H1 (cell line): ENCODE measurements at regions not wholly inside any gene's neighbourhood (a gene's known extent, or its start where the extent isn't known, plus 50 kb on each side); places are given as distances from the start of the nearest gene placed in this dataset.

Experiments used
- CTCF ChIA-PET: fragments of 300-600 bp; sonication (Branson Sonifier 250); formaldehyde crosslinking; loops from one replicate; lab custom pipeline; 2021; ENCODE audit not compliant: partially characterized antibody; lab: Charles Lee
- POLR2A ChIA-PET: fragments of 300-600 bp; sonication (Branson Sonifier 250); formaldehyde crosslinking; loops from one replicate; lab custom pipeline; 2021; ENCODE audit warnings: inconsistent platforms; ENCODE audit not compliant: partially characterized antibody; lab: Charles Lee
- DNase-seq, 2 experiments: peaks; one replicate each; pipeline versions ENCODE4 v3.0.0 to v3.0.0-alpha.2; 2010 to 2022; ENCODE audit warnings: low spot score in 2 of 2, low read depth in 1 of 2, mixed read lengths in 1 of 2
- FAIRE-seq: peaks from 2 replicates; lab custom pipeline; 2011; peaks lifted over from hg19 to GRCh38; lab: Jason Lieb, UNC
- H2AFZ ChIP-seq: 2 replicates; pipeline ENCODE4 v1.8.1; 2012; ENCODE audit warnings: low read length, inconsistent platforms
- H2AK5ac ChIP-seq: 2 replicates; pipeline ENCODE4 v1.6.1; 2013; ENCODE audit warnings: low read depth, low read length
- H2BK120ac ChIP-seq: replicated peaks from 2 replicates; pipeline ENCODE3; 2013; ENCODE audit warnings: low read depth, low read length, inconsistent platforms
- H2BK12ac ChIP-seq: 2 replicates; pipeline ENCODE4 v1.6.1; 2013; ENCODE audit warnings: low read depth, low read length
- H2BK15ac ChIP-seq: 2 replicates; pipeline ENCODE4 v1.6.1; 2013; ENCODE audit warnings: low read length
- H2BK20ac ChIP-seq: 2 replicates; pipeline ENCODE4 v1.6.1; 2013; ENCODE audit warnings: low read length
- H2BK5ac ChIP-seq: 2 replicates; pipeline ENCODE4 v1.6.1; 2013; ENCODE audit warnings: low read depth, low read length
- H3K14ac ChIP-seq: 2 replicates; pipeline ENCODE4 v1.6.1; 2013; ENCODE audit warnings: inconsistent platforms; ENCODE audit not compliant: insufficient read length
- H3K18ac ChIP-seq: 2 replicates; pipeline ENCODE4 v1.6.1; 2013; ENCODE audit warnings: low read length; ENCODE audit errors: extremely low read depth
- H3K23ac ChIP-seq: 2 replicates; pipeline ENCODE4 v1.6.1; 2013; ENCODE audit warnings: inconsistent platforms; ENCODE audit not compliant: insufficient read length
- H3K23me2 ChIP-seq: 2 replicates; pipeline ENCODE4 v1.6.1; 2013; ENCODE audit warnings: low read depth, low read length
- H3K27ac ChIP-seq: 2 replicates; pipeline ENCODE4 v1.6.1; 2011; ENCODE audit warnings: low read depth, low read length, inconsistent platforms
- H3K27me3 ChIP-seq, 4 experiments: replicated peaks in 1 of 4; 1 replicate in 1 of 4; 2 replicates in 3 of 4; pipeline versions ENCODE4 v1.6.1 to v1.8.1; 2011 to 2013; ENCODE audit warnings: low read length in 3 of 4, mild to moderate bottlenecking in 3 of 4, inconsistent platforms in 2 of 4, mixed read lengths in 2 of 4, moderate library complexity in 1 of 4; ENCODE audit not compliant: control insufficient read depth in 3 of 4, insufficient read depth in 3 of 4; ENCODE audit errors: extremely low read depth in 1 of 4
- H3K36me3 ChIP-seq, 4 experiments: 2 replicates each; pipeline versions ENCODE4 v1.6.1 to v1.8.1; 2011 to 2013; ENCODE audit warnings: mild to moderate bottlenecking in 4 of 4, low read length in 3 of 4, moderate library complexity in 2 of 4, control low read depth in 1 of 4, inconsistent platforms in 1 of 4; ENCODE audit not compliant: insufficient read depth in 4 of 4, control insufficient read depth in 2 of 4
- H3K4ac ChIP-seq: replicated peaks from 2 replicates; pipeline ENCODE3; 2013; ENCODE audit warnings: low read length, low read depth, mixed read lengths, inconsistent platforms; ENCODE audit not compliant: insufficient read length
- H3K4me1 ChIP-seq, 4 experiments: replicated peaks in 1 of 4; 1 replicate in 1 of 4; 2 replicates in 3 of 4; pipeline versions ENCODE4 v1.6.1 to v1.8.1; 2011 to 2013; ENCODE audit warnings: low read length in 3 of 4, inconsistent platforms in 2 of 4, mixed read lengths in 1 of 4; ENCODE audit not compliant: insufficient read depth in 4 of 4, control insufficient read depth in 3 of 4
- H3K4me2 ChIP-seq, 2 experiments: 2 replicates each; pipeline versions ENCODE4 v1.6.1 to v1.8.1; 2011 to 2013; ENCODE audit warnings: low read depth in 2 of 2, low read length in 2 of 2, control low read depth in 1 of 2, inconsistent platforms in 1 of 2, mild to moderate bottlenecking in 1 of 2; ENCODE audit not compliant: insufficient read depth in 1 of 2
- H3K4me3 ChIP-seq, 4 experiments: fragments of 200-600, 300-600 bp in 1 of 4; sonication (generic), shearing (Covaris generic), sonication (Bioruptor Twin) in 1 of 4; 2 replicates each; pipeline versions ENCODE4 v1.5.1 to v1.8.1; 2011 to 2016; ENCODE audit warnings: low read length in 4 of 4, low read depth in 3 of 4, control low read depth in 2 of 4, inconsistent platforms in 2 of 4, mild to moderate bottlenecking in 2 of 4, mixed read lengths in 1 of 4, moderate library complexity in 1 of 4; ENCODE audit not compliant: insufficient read depth in 2 of 4; ENCODE audit errors: extremely low read depth in 1 of 4
- H3K56ac ChIP-seq: replicated peaks from 2 replicates; pipeline ENCODE3; 2013; ENCODE audit warnings: low read depth, mild to moderate bottlenecking, mixed read lengths, low read length, inconsistent platforms; ENCODE audit not compliant: insufficient read length
- H3K79me1 ChIP-seq: 2 replicates; pipeline ENCODE4 v1.6.1; 2013; ENCODE audit warnings: low read depth, low read length, control low read depth
- H3K79me2 ChIP-seq, 2 experiments: 2 replicates each; pipeline versions ENCODE4 v1.6.1 to v1.8.1; 2012 to 2013; ENCODE audit warnings: low read length in 2 of 2, mild to moderate bottlenecking in 2 of 2, inconsistent platforms in 1 of 2; ENCODE audit not compliant: insufficient read depth in 2 of 2, control insufficient read depth in 1 of 2
- H3K9ac ChIP-seq, 4 experiments: replicated peaks in 1 of 4; 1 replicate in 1 of 4; 2 replicates in 3 of 4; pipeline versions ENCODE4 v1.6.1 to v1.8.1; 2011 to 2013; ENCODE audit warnings: low read depth in 3 of 4, low read length in 3 of 4, control low read depth in 2 of 4, mild to moderate bottlenecking in 2 of 4, moderate library complexity in 2 of 4, inconsistent platforms in 1 of 4; ENCODE audit errors: extremely low read depth in 1 of 4
- H3K9me3 ChIP-seq, 2 experiments: 2 replicates each; pipeline versions ENCODE4 v1.6.1 to v1.8.1; 2012 to 2013; ENCODE audit warnings: mild to moderate bottlenecking in 2 of 2, moderate library complexity in 2 of 2, control low read depth in 1 of 2, inconsistent platforms in 1 of 2, low read depth in 1 of 2, low read length in 1 of 2, mixed read lengths in 1 of 2; ENCODE audit not compliant: insufficient read depth in 2 of 2
- H4K20me1 ChIP-seq, 2 experiments: replicated peaks in 1 of 2; 2 replicates each; pipeline versions ENCODE3 to v1.8.1; 2011 to 2013; ENCODE audit warnings: inconsistent platforms in 2 of 2, low read length in 2 of 2, mild to moderate bottlenecking in 1 of 2; ENCODE audit not compliant: insufficient read depth in 2 of 2, control insufficient read depth in 1 of 2
- H4K5ac ChIP-seq: 2 replicates; pipeline ENCODE4 v1.6.1; 2013; ENCODE audit warnings: low read length, low read depth, mixed read lengths, inconsistent platforms; ENCODE audit not compliant: insufficient read length
- H4K8ac ChIP-seq: 2 replicates; pipeline ENCODE4 v1.8.0; 2013; ENCODE audit warnings: mild to moderate bottlenecking, moderate library complexity, low read length, inconsistent platforms; ENCODE audit not compliant: insufficient read depth; ENCODE audit errors: extremely low read depth
- H4K91ac ChIP-seq: replicated peaks from 2 replicates; pipeline ENCODE3; 2013; ENCODE audit warnings: low read length, mixed read lengths, inconsistent platforms; ENCODE audit not compliant: insufficient read length
- CBX8 ChIP-seq: fragments of 300-800, 300-1000 bp; sonication (generic); IDR thresholded peaks from 2 replicates; pipeline ENCODE4 v1.7.1; 2016; ENCODE audit warnings: low read depth, low read length, borderline replicate concordance
- GTF2F1 ChIP-seq: IDR thresholded peaks from 2 replicates; pipeline ENCODE4 v1.6.1; 2012; ENCODE audit warnings: low read depth, low read length, improper control_type of control experiment, borderline replicate concordance
- KDM5A ChIP-seq: fragments of 200-600 bp; IDR thresholded peaks from 2 replicates; pipeline ENCODE4 v1.7.1; 2012; ENCODE audit warnings: mild to moderate bottlenecking, low read length, inconsistent platforms, mixed read lengths
- RXRA ChIP-seq: IDR thresholded peaks from 2 replicates; pipeline ENCODE4 v1.6.1; 2011; ENCODE audit warnings: low read depth, mild to moderate bottlenecking, low read length, moderate library complexity; ENCODE audit not compliant: insufficient read depth
- SIN3A ChIP-seq, 2 experiments: IDR thresholded peaks in 1 of 2; conservative IDR thresholded peaks in 1 of 2; 2 replicates each; pipeline ENCODE4 v1.6.1; 2011 to 2012; ENCODE audit warnings: low read length in 2 of 2, improper control_type of control experiment in 1 of 2, low read depth in 1 of 2, mild to moderate bottlenecking in 1 of 2
- WGBS, 2 experiments: shearing (Covaris generic) in 1 of 2; methylation state at CpG; one replicate each; pipeline versions ENCODE4 v1.1.6 to v1.1.7; 2013 to 2015; ENCODE audit warnings: low lambda C conversion rate in 2 of 2, mixed read lengths in 2 of 2, inconsistent platforms in 1 of 2, low coverage in 1 of 2, missing lambda C conversion rate in 1 of 2; ENCODE audit not compliant: insufficient replicate concordance in 2 of 2, insufficient coverage in 1 of 2, insufficient read length in 1 of 2; ENCODE audit errors: extremely low coverage in 1 of 2, missing lambda C conversion rate in 1 of 2; 5-methylcytosine and 5-hydroxymethylcytosine counted together
- TF ChIP-seq, protein P1 (sequence below): IDR thresholded peaks from 2 replicates; pipeline ENCODE4 v1.6.1; 2012; ENCODE audit warnings: inconsistent platforms
- TF ChIP-seq, protein P2 (sequence below): IDR thresholded peaks from 2 replicates; pipeline ENCODE4 v1.6.1; 2012; ENCODE audit warnings: inconsistent platforms
- TF ChIP-seq, protein P3 (sequence below): IDR thresholded peaks from 2 replicates; pipeline ENCODE4 v1.6.1; 2012; ENCODE audit warnings: low read length, inconsistent platforms

GRCh38 chr22:48952256-48953102 is 875.2 kb downstream of the BRD1 start:
- no peak overlapping the region for H2BK12ac ChIP-seq
- 0 out of 7 replicates have a peak, but pooled peaks cover 0 to 3% (median 0%) of the 10 kb centered on the region in 4 experiments for H3K27me3 ChIP-seq
- no peak overlapping the region for H4K91ac ChIP-seq
- WGBS, 2 experiments: 89% methylated on average over 17 of the region's 19 CpGs; no CpG with 5 or more reads in 1 of the 2 experiments
- no peak overlapping the region for H3K4me2 ChIP-seq
- H3K4me3 ChIP-seq: no peak overlapping the region
- no peak overlapping the region for H3K4ac ChIP-seq
- no peak overlapping the region for H4K5ac ChIP-seq
- peaks cover 14% of the 10 kb centered on the region; the same call in 1 of the 2 replicates for H3K23me2 ChIP-seq
- peak in 1 of 2 experiments; percentile 29 for DNase-seq
- no peak overlapping the region for H3K23ac ChIP-seq
- H3K4me1 ChIP-seq: no peaks in the 10 kb centered on the region; a peak in 1 of 7 replicates
- H4K20me1 ChIP-seq: peaks cover 0 to 8% of the 10 kb centered on the region in 2 experiments
- CTCF ChIA-PET: interaction anchor here (0.9 to 3.1 kb wide), 9 partner anchors 8 to 353 kb away, joined by 3 to 14 read pairs (median 4); no protein-coding TSS in a partner anchor
- no peak overlapping the region for H3K56ac ChIP-seq
- POLR2A ChIA-PET: no interaction called here
- no peak overlapping the region for H3K9ac ChIP-seq
- no peak overlapping the region for H2AFZ ChIP-seq
- no peak overlapping the region for H2AK5ac ChIP-seq
- H2BK15ac ChIP-seq: no peak overlapping the region
- H3K27ac ChIP-seq: no peak overlapping the region
- no peaks in the 10 kb centered on the region; a peak in 1 of 4 replicates for H3K9me3 ChIP-seq
- FAIRE-seq: no peak
- no peak overlapping the region for H3K18ac ChIP-seq
- no peak overlapping the region for H2BK20ac ChIP-seq
- H3K79me2 ChIP-seq: no peaks in the 10 kb centered on the region
- H2BK120ac ChIP-seq: no peak overlapping the region
- no peaks in the 10 kb centered on the region for H3K79me1 ChIP-seq
- no peaks in the 10 kb centered on the region; a peak in 1 of 8 replicates for H3K36me3 ChIP-seq
- H3K14ac ChIP-seq: no peak overlapping the region
- H2BK5ac ChIP-seq: no peak overlapping the region
- H4K8ac ChIP-seq: no peak overlapping the region
- no peak for TF ChIP-seq RXRA
- TF ChIP-seq GTF2F1: no peak
- TF ChIP-seq CBX8: no peak
- no peak for TF ChIP-seq KDM5A
- no peak for TF ChIP-seq SIN3A (conservative IDR thresholded peaks at IDR 0.05 in 1 of 2, IDR thresholded peaks at IDR 0.05 in 1 of 2; ENCODE audit: low read depth in 1 of 2, low read length in 2 of 2)
- TF ChIP-seq, protein P1, sequence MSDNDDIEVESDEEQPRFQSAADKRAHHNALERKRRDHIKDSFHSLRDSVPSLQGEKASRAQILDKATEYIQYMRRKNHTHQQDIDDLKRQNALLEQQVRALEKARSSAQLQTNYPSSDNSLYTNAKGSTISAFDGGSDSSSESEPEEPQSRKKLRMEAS: no peak
- TF ChIP-seq, protein P2, sequence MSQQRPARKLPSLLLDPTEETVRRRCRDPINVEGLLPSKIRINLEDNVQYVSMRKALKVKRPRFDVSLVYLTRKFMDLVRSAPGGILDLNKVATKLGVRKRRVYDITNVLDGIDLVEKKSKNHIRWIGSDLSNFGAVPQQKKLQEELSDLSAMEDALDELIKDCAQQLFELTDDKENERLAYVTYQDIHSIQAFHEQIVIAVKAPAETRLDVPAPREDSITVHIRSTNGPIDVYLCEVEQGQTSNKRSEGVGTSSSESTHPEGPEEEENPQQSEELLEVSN: no peak
- TF ChIP-seq, protein P3, sequence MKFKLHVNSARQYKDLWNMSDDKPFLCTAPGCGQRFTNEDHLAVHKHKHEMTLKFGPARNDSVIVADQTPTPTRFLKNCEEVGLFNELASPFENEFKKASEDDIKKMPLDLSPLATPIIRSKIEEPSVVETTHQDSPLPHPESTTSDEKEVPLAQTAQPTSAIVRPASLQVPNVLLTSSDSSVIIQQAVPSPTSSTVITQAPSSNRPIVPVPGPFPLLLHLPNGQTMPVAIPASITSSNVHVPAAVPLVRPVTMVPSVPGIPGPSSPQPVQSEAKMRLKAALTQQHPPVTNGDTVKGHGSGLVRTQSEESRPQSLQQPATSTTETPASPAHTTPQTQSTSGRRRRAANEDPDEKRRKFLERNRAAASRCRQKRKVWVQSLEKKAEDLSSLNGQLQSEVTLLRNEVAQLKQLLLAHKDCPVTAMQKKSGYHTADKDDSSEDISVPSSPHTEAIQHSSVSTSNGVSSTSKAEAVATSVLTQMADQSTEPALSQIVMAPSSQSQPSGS: no peak
